ENCODE measurements at regions not wholly inside any gene's neighbourhood (a gene's known extent, or its start where the extent isn't known, plus 50 kb on each side); places are given as distances from the start of the nearest gene placed in this dataset.

- DNase-seq (no peak), ATAC-seq (no peak)
- H3K36me3 ChIP-seq: no peaks in the 10 kb centered on the region
- no peak overlapping the region for H3K4me3 ChIP-seq
- TF ChIP-seq, protein P1, sequence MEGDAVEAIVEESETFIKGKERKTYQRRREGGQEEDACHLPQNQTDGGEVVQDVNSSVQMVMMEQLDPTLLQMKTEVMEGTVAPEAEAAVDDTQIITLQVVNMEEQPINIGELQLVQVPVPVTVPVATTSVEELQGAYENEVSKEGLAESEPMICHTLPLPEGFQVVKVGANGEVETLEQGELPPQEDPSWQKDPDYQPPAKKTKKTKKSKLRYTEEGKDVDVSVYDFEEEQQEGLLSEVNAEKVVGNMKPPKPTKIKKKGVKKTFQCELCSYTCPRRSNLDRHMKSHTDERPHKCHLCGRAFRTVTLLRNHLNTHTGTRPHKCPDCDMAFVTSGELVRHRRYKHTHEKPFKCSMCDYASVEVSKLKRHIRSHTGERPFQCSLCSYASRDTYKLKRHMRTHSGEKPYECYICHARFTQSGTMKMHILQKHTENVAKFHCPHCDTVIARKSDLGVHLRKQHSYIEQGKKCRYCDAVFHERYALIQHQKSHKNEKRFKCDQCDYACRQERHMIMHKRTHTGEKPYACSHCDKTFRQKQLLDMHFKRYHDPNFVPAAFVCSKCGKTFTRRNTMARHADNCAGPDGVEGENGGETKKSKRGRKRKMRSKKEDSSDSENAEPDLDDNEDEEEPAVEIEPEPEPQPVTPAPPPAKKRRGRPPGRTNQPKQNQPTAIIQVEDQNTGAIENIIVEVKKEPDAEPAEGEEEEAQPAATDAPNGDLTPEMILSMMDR (IDR thresholded peaks at IDR 0.05): no peak
- H3K27me3 ChIP-seq (ENCODE audit: low read depth): no peaks in the 10 kb centered on the region
- intact Hi-C loops (cut with DNase I): no loop called here
- H3K9me3 ChIP-seq: no peaks in the 10 kb centered on the region
- H3K27ac ChIP-seq: no peak overlapping the region
- H3K4me1 ChIP-seq: peaks cover under 1% of the 10 kb centered on the region
These were observed 85.7 kb upstream of the STK17B start for GRCh38 chr2:196257086-196257485.

DNA sequence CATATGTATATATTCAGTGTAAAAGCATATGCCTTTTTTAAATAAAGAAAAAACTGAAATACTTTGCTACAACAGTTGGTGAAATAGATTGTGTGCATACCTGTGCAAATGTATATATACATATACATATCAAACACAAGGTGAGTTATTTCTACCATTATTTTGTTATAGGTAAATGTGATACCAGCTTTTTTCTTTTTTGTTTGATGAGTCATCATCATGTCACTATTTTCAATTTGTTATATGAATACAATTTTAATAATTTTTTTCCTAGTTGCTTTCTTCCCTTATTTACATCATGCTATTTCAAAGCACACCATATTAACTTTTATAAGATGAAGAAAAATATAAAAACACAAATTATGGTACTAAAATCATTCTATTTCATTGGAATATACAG lies 87.0 kb upstream of the STK17B start:
- ATAC-seq: no peak
- no peaks in the 10 kb centered on the region for H3K27me3 ChIP-seq (ENCODE audit: low read depth)
- no peak overlapping the region for H3K27ac ChIP-seq
- DNase-seq: no peak
- intact Hi-C loops (cut with DNase I): no loop called here
- H3K9me3 ChIP-seq: no peaks in the 10 kb centered on the region
- no peak overlapping the region for H3K4me3 ChIP-seq
- TF ChIP-seq, protein P1 (IDR thresholded peaks at IDR 0.05): no peak
- H3K36me3 ChIP-seq: no peaks in the 10 kb centered on the region
- H3K4me1 ChIP-seq: peaks cover 11% of the 10 kb centered on the region

DNA sequence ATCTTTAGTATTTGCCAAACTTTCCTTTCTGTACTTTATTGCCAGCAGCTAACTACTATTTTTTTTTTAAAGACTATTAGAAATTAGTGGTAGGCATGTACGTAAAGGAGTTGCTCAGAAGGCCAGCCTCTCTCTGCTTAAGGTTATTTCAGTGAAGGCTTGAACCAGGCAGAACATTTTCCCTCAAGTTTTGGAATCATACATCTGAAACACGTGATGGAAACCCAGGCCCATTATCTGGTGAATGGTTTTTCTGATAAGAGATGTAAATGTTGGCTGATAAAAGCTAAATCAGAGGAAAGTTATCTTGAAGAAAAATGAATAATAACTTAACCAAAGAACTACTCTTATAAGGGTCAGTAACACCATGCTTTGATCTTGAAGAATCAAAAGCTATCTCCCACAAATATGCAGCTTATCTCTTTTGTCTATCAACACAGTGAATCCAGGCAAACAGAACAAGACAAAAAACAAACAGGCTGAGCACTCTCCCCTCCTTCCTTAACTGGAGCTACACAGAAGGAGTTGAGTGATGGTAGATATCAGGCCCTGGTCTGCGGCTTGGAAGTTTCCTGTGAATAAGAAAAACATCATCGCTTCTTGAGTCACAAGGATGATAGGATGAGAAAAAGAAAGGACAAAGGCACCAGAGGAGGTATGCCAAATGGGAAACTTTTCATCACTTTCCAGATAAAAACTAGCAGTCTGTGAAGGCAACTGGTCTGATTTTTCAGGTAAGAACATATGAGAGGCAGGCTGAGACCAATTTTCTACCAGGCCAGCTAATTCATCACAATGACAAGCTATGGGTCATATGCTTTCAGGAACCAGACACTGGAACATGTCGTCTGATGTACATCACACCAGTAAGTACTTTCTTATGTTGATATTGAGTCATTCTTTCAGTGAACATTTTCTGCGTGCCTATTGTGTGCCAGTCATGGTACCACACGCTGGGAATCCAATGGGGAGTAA lies 88.4 kb upstream of the STK17B start:
- ATAC-seq: peak in 1 of 2 donors; percentile 21
- Histone ChIP-seq H3K27ac (peak overlapping the region; percentile 44), H3K27me3 (ENCODE audit: low read depth) (no peaks in the 10 kb centered on the region), H3K36me3 (no peaks in the 10 kb centered on the region), H3K9me3 (no peaks in the 10 kb centered on the region), H3K4me3 (no peak overlapping the region), H3K4me1 (peaks cover 16% of the 10 kb centered on the region)
- intact Hi-C loops (cut with DNase I): no loop called here
- TF ChIP-seq, protein P1 (IDR thresholded peaks at IDR 0.05): no peak
- DNase-seq: no peak

DNA sequence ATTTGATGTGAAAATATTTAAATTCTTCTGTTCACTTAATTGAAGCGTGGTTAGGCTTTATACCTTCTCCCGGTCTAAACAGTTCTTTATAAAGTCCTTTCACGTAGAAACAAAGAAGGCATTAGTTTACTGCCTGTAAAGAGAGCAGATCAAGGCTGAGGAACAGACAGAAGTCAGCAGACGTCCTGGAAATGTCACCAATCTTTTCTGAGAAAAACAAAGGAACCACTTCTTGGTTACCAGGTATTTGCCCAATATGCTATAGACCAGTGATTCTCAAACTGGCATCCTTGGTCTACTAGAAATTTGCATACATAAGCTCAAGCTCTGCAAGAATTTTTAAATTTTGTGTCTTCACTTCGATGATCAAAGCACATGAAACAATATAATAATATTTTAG lies 89.2 kb upstream of the STK17B start:
- TF ChIP-seq, protein P1 (IDR thresholded peaks at IDR 0.05): no peak

DNA sequence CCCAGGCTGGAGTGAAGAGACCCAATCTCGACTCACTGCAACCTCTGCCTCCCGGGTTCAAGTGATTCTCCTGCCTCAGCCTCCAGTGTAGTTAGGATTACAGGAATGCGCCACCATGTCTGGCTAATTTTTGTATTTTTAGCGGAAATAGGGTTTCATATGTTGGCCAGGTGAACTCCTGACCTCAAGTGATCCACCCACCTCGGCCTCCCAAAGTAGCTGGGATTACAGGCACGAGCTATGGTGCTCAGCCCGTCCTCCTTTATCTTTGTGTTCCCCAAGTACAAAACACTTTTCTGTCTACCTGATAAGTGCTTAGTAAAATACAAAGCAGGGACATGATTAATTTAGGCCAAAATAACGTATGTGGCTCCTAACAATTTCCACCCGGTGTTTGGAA lies 91.2 kb upstream of the STK17B start:
- H3K4me1 ChIP-seq: peaks cover 30% of the 10 kb centered on the region
- peak overlapping the region; percentile 59 for H3K27ac ChIP-seq
- no peak for DNase-seq
- H3K9me3 ChIP-seq: no peaks in the 10 kb centered on the region
- H3K27me3 ChIP-seq (ENCODE audit: low read depth): no peaks in the 10 kb centered on the region
- intact Hi-C loops (cut with DNase I): no loop called here
- ATAC-seq: no peak
- no peak overlapping the region for H3K4me3 ChIP-seq
- TF ChIP-seq, protein P1 (IDR thresholded peaks at IDR 0.05): no peak
- H3K36me3 ChIP-seq: no peaks in the 10 kb centered on the region

More for the DNA sequence above, 89.2 kb upstream of the STK17B start:
- H3K4me3 ChIP-seq: no peak overlapping the region
- ATAC-seq (no peak), DNase-seq (no peak)
- intact Hi-C loops (cut with DNase I): no loop called here
- H3K36me3 ChIP-seq: no peaks in the 10 kb centered on the region
- H3K27ac ChIP-seq: peak overlapping the region; percentile 44
- peaks cover 16% of the 10 kb centered on the region for H3K4me1 ChIP-seq
- H3K27me3 ChIP-seq (ENCODE audit: low read depth): no peaks in the 10 kb centered on the region
- no peaks in the 10 kb centered on the region for H3K9me3 ChIP-seq

Data from lower lobe of right lung (tissue), 2 donors.